HepG2 (cell line): ENCODE measurements at regions not wholly inside any gene's neighbourhood (a gene's known extent, or its start where the extent isn't known, plus 50 kb on each side); places are given as distances from the start of the nearest gene placed in this dataset.

Experiments
- ELF3 ChIP-seq: IDR thresholded peaks from 2 replicates; pipeline ENCODE4 v1.6.1; 2016; ENCODE audit warnings: missing genetic modification reagents, missing compliant biosample characterization
- FOXM1 ChIP-seq: sonication (generic); formaldehyde crosslinking; IDR thresholded peaks from 2 replicates; pipeline ENCODE4 v1.5.0; 2020; ENCODE audit warnings: missing genetic modification reagents
- GTF3A ChIP-seq: sonication (generic); formaldehyde crosslinking; conservative IDR thresholded peaks from 2 replicates; pipeline ENCODE4 v1.4.0; 2020; ENCODE audit warnings: mild to moderate bottlenecking, missing genetic modification reagents
- PRMT3 ChIP-seq: sonication (generic); formaldehyde crosslinking; IDR thresholded peaks from 2 replicates; pipeline ENCODE4 v1.8.1; 2022; ENCODE audit warnings: low read depth, mild to moderate bottlenecking, moderate library complexity, missing genetic modification reagents, borderline replicate concordance
- REST ChIP-seq, 2 experiments: IDR thresholded peaks; 2 replicates each; pipeline ENCODE4 v1.6.1; 2011 to 2012; ENCODE audit warnings: low read length in 2 of 2, borderline replicate concordance in 1 of 2, low read depth in 1 of 2, mild to moderate bottlenecking in 1 of 2, moderate library complexity in 1 of 2
- SP2 ChIP-seq: sonication (generic); formaldehyde crosslinking; IDR thresholded peaks from 2 replicates; pipeline ENCODE4 v1.5.1; 2020; ENCODE audit warnings: mild to moderate bottlenecking, missing genetic modification reagents
- STAT5B ChIP-seq: sonication (generic); formaldehyde crosslinking; IDR thresholded peaks from 2 replicates; pipeline ENCODE4 v1.4.0; 2020; ENCODE audit warnings: missing genetic modification reagents
- ZMAT3 ChIP-seq: sonication (generic); formaldehyde crosslinking; conservative IDR thresholded peaks from 2 replicates; pipeline ENCODE4 v1.7.0; 2021; ENCODE audit warnings: missing genetic modification reagents
- ZNF678 ChIP-seq: sonication (generic); formaldehyde crosslinking; IDR thresholded peaks from 2 replicates; pipeline ENCODE4 v1.4.0; 2020; ENCODE audit warnings: mild to moderate bottlenecking, missing genetic modification reagents
- TF ChIP-seq, protein P1 (sequence below): IDR thresholded peaks from 2 replicates; pipeline ENCODE4 v1.6.1; 2016; ENCODE audit warnings: missing compliant biosample characterization, missing genetic modification reagents, borderline replicate concordance
- TF ChIP-seq, protein P2 (sequence below): sonication (generic); formaldehyde crosslinking; IDR thresholded peaks from 2 replicates; pipeline ENCODE4 v1.4.0; 2020; ENCODE audit warnings: mild to moderate bottlenecking, missing genetic modification reagents
- TF ChIP-seq, protein P3 (sequence below): sonication (generic); formaldehyde crosslinking; IDR thresholded peaks from 2 replicates; pipeline ENCODE4 v1.5.1; 2020; ENCODE audit warnings: mild to moderate bottlenecking, missing genetic modification reagents, borderline replicate concordance
- TF ChIP-seq, protein P4 (sequence below): sonication (generic); formaldehyde crosslinking; IDR thresholded peaks from 2 replicates; pipeline ENCODE4 v1.4.0; 2020; ENCODE audit warnings: missing genetic modification reagents, mild to moderate bottlenecking, borderline replicate concordance

- TF ChIP-seq REST (IDR thresholded peaks at IDR 0.05; ENCODE audit: borderline replicate concordance in 1 of 2, low read depth in 1 of 2, low read length in 2 of 2) (no peak), SP2 (CRISPR knock-in tag) (no peak), PRMT3 (CRISPR knock-in tag) (no peak), ELF3 (CRISPR knock-in tag) (no peak), ZNF678 (no peak), ZMAT3 (CRISPR knock-in tag) (no peak), GTF3A (CRISPR knock-in tag) (no peak), STAT5B (no peak), FOXM1 (CRISPR knock-in tag) (no peak)
- TF ChIP-seq, protein P1, sequence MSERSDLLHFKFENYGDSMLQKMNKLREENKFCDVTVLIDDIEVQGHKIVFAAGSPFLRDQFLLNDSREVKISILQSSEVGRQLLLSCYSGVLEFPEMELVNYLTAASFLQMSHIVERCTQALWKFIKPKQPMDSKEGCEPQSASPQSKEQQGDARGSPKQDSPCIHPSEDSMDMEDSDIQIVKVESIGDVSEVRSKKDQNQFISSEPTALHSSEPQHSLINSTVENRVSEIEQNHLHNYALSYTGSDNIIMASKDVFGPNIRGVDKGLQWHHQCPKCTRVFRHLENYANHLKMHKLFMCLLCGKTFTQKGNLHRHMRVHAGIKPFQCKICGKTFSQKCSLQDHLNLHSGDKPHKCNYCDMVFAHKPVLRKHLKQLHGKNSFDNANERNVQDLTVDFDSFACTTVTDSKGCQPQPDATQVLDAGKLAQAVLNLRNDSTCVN: no peak
- TF ChIP-seq, protein P2, sequence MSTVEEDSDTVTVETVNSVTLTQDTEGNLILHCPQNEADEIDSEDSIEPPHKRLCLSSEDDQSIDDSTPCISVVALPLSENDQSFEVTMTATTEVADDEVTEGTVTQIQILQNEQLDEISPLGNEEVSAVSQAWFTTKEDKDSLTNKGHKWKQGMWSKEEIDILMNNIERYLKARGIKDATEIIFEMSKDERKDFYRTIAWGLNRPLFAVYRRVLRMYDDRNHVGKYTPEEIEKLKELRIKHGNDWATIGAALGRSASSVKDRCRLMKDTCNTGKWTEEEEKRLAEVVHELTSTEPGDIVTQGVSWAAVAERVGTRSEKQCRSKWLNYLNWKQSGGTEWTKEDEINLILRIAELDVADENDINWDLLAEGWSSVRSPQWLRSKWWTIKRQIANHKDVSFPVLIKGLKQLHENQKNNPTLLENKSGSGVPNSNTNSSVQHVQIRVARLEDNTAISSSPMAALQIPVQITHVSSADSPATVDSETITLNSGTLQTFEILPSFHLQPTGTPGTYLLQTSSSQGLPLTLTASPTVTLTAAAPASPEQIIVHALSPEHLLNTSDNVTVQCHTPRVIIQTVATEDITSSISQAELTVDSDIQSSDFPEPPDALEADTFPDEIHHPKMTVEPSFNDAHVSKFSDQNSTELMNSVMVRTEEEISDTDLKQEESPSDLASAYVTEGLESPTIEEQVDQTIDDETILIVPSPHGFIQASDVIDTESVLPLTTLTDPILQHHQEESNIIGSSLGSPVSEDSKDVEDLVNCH: no peak
- TF ChIP-seq, protein P3, sequence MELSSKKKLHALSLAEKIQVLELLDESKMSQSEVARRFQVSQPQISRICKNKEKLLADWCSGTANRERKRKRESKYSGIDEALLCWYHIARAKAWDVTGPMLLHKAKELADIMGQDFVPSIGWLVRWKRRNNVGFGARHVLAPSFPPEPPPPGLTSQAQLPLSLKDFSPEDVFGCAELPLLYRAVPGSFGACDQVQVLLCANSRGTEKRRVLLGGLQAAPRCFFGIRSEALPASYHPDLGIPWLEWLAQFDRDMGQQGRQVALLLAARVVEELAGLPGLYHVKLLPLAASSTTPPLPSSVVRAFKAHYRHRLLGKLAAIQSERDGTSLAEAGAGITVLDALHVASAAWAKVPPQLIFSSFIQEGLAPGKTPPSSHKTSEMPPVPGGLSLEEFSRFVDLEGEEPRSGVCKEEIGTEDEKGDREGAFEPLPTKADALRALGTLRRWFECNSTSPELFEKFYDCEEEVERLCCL (CRISPR knock-in tag): no peak
- TF ChIP-seq, protein P4, sequence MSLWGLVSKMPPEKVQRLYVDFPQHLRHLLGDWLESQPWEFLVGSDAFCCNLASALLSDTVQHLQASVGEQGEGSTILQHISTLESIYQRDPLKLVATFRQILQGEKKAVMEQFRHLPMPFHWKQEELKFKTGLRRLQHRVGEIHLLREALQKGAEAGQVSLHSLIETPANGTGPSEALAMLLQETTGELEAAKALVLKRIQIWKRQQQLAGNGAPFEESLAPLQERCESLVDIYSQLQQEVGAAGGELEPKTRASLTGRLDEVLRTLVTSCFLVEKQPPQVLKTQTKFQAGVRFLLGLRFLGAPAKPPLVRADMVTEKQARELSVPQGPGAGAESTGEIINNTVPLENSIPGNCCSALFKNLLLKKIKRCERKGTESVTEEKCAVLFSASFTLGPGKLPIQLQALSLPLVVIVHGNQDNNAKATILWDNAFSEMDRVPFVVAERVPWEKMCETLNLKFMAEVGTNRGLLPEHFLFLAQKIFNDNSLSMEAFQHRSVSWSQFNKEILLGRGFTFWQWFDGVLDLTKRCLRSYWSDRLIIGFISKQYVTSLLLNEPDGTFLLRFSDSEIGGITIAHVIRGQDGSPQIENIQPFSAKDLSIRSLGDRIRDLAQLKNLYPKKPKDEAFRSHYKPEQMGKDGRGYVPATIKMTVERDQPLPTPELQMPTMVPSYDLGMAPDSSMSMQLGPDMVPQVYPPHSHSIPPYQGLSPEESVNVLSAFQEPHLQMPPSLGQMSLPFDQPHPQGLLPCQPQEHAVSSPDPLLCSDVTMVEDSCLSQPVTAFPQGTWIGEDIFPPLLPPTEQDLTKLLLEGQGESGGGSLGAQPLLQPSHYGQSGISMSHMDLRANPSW (CRISPR knock-in tag): no peak
Measured at GRCh38 chr5:25006237-25006636, 361.5 kb upstream of the CDH10 start (continued).
